Activated T-cell treated with anti-CD3 and anti-CD28 coated beads for 1 hour (primary cell): ENCODE measurements at regions not wholly inside any gene's neighbourhood (a gene's known extent, or its start where the extent isn't known, plus 50 kb on each side); places are given as distances from the start of the nearest gene placed in this dataset.

Experiments
- DNase-seq: peaks from one replicate; pipeline ENCODE4 v3.0.0-alpha.2; 2020; ENCODE audit warnings: low read depth

GRCh38 chr14:85279407-85279806, 250.5 kb upstream of the FLRT2 start:
- no peak for DNase-seq

- DNase-seq = no peak
These were observed 249.9 kb upstream of the FLRT2 start for GRCh38 chr14:85280074-85280473.

GRCh38 chr14:85281921-85282320, 248.0 kb upstream of the FLRT2 start:
- DNase-seq = no peak

GRCh38 chr14:85288041-85288440, 241.9 kb upstream of the FLRT2 start:
- DNase-seq = no peak

- no peak for DNase-seq
These were observed 238.2 kb upstream of the FLRT2 start for GRCh38 chr14:85291731-85292130.

- DNase-seq = no peak
These were observed 236.2 kb upstream of the FLRT2 start for GRCh38 chr14:85293612-85294234.

- DNase-seq = no peak
These were observed 234.6 kb upstream of the FLRT2 start for GRCh38 chr14:85295318-85295717.

GRCh38 chr14:85296456-85297210, 233.3 kb upstream of the FLRT2 start:
- DNase-seq = no peak

GRCh38 chr14:85300107-85300506, 229.8 kb upstream of the FLRT2 start:
- DNase-seq = no peak

GRCh38 chr14:85301506-85301905, 228.4 kb upstream of the FLRT2 start:
- no peak for DNase-seq

- DNase-seq = no peak
These were observed 223.9 kb upstream of the FLRT2 start for GRCh38 chr14:85306024-85306423.

- DNase-seq = no peak
These were observed 221.2 kb upstream of the FLRT2 start for GRCh38 chr14:85308531-85309300.

GRCh38 chr14:85310491-85311272, 219.3 kb upstream of the FLRT2 start:
- DNase-seq = no peak

- DNase-seq = no peak
These were observed 216.3 kb upstream of the FLRT2 start for GRCh38 chr14:85313560-85314207.

GRCh38 chr14:85315290-85315689, 214.7 kb upstream of the FLRT2 start:
- DNase-seq = no peak

GRCh38 chr14:85315733-85316290, 214.1 kb upstream of the FLRT2 start:
- no peak for DNase-seq

- DNase-seq = no peak
These were observed 213.1 kb upstream of the FLRT2 start for GRCh38 chr14:85316701-85317410.

GRCh38 chr14:85317491-85318021, 212.4 kb upstream of the FLRT2 start:
- DNase-seq = no peak

GRCh38 chr14:85319101-85319500, 210.8 kb upstream of the FLRT2 start:
- DNase-seq = no peak

GRCh38 chr14:85319998-85320630, 209.8 kb upstream of the FLRT2 start:
- DNase-seq = no peak
